ENCODE measurements at regions not wholly inside any gene's neighbourhood (a gene's known extent, or its start where the extent isn't known, plus 50 kb on each side); places are given as distances from the start of the nearest gene placed in this dataset.
"Not testable (repeated sequence)": the region's sequence is repeated elsewhere in the genome, so short reads cannot be mapped to it uniquely, and the experiment has no call there.

- DNase-seq (ENCODE audit: low read depth in 2 of 2) = no peak
Measured at GRCh38 chr18:22504251-22505030, 86.7 kb upstream of the CTAGE1 start.

DNA sequence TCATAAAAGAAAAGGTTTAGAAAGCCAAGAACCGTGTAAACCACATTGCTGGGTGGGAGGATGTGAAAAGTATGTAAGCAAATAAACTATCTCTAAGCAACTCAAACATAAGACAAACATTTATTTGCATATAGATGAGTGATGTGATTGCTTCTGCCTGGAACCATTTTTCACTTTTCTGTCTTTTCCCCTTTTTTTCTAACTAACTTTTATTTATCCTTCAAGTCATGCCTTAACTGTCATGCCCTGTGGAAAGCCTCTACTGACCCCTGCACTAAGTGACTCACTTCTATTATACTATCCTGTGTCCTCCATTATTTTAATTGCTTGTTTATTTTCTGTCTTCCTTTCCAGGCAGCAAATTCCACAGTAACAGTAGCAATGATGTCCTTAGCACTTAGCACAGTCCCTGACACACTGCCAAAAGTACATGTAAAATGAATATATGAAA lies 87.5 kb upstream of the CTAGE1 start:
- no peak for DNase-seq (ENCODE audit: low read depth in 2 of 2)

DNA sequence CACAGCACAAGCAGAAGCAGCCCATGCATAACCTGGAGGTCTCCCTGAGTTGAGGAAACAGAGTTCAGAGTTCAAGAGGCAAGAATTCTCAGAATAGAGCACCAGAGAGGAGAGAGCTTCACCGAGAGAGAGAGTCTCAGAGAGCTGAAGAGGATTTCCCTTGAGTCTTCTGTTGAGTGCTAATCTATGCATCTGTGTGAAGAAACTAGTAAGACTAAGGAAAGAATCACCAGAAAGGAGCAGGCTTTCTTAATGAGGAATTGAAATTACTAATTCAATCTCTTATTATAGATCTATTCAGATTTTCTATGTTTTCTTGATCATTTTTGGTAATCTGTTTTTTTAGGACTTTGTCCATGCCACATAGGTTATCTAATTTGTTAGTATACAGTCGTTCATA lies 89.3 kb upstream of the CTAGE1 start:
- DNase-seq (ENCODE audit: low read depth in 2 of 2) = no peak

DNA sequence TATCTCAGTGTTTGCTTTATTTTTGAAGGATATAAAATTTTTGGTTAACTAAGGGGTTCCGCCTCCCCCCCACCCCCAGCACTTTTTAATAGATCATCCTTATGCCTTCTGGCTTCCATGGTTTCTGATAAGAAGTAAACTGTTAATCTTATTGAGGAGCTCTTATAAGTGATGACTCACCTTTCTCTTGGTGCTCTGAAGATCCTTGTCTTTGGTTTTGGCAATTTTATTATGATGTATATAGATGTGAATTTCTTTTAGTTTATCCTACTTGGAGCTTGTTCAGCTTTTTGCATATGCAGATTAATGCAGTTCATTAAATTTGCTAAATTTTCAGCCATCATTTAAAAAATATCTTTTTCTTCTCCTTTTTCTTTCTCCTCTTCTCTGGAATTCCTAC lies 91.7 kb upstream of the CTAGE1 start:
- no peak for DNase-seq (ENCODE audit: low read depth in 2 of 2)

DNA sequence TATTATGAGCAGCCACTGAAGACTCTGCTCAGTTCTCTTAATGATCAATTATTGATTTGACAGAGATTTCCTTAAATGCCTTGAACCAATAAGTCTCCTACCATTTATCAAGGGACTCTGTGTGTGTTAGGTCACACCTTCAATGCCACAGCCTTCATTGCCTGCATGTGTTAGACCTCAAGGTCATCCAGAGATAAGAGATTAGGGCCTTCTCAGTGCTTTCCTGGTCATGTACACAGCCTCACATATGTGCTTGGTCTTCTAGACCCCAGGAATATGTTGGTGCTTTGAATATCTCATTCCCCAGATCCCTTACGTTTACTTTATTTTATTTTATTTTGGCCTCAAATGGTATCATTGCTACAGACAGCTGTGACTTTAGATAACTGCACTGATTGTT lies 93.0 kb upstream of the CTAGE1 start:
- no peak for DNase-seq (ENCODE audit: low read depth in 2 of 2)

GRCh38 chr18:22513721-22514481 lies 96.2 kb upstream of the CTAGE1 start:
- no peak for DNase-seq (ENCODE audit: low read depth in 2 of 2)

DNA sequence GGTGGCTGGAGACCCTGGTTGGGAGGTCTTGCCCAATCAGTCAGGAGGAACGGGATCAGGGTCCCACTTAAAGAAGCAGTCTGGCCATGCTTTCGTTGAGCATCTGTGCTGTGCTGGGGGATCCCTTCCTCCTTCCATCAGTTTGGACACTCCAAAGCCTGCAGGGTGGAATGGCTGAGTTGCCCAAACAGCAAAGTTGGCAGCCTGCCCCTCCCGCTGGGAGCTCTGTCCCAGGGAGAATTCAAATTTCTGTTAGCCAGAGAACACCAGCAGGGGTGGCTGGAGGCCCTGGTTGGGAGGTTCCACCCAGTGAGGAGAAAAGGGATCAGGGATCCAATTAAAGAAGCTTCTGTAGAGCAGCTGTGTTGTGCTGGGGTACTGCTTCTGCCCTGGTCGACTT lies 96.9 kb upstream of the CTAGE1 start:
- no peak for DNase-seq (ENCODE audit: low read depth in 2 of 2)

GRCh38 chr18:22515250-22515649 lies 97.5 kb upstream of the CTAGE1 start:
- DNase-seq (ENCODE audit: low read depth in 2 of 2) = no peak

- no peak for DNase-seq (ENCODE audit: low read depth in 2 of 2)
Measured at GRCh38 chr18:22517356-22517755, 99.6 kb upstream of the CTAGE1 start.

GRCh38 chr18:22521026-22521707 lies 103.5 kb upstream of the CTAGE1 start:
- DNase-seq (ENCODE audit: low read depth in 2 of 2) = no peak

GRCh38 chr18:22523481-22523880 lies 105.8 kb upstream of the CTAGE1 start:
- DNase-seq (ENCODE audit: low read depth in 2 of 2) = no peak

DNA sequence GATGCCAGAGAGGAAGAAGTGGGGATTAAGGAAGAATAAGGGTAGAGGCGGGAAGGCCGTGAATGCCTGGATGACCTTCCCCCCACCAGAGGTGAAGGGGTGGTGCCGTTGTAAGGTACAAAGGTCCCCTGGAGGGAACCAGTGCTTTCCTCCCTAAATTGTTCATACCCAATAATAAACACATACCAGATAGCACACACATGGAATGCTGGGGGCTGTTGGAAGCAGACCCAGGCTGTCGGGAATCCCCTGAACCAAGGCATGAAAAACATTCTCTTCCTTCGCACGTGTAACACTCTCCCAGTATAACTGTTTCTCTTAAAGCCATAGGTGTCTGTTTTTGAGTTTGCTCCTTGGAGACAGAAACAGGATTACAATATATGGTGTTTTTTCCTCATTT lies 107.1 kb upstream of the CTAGE1 start:
- DNase-seq (ENCODE audit: low read depth in 2 of 2) = no peak

DNA sequence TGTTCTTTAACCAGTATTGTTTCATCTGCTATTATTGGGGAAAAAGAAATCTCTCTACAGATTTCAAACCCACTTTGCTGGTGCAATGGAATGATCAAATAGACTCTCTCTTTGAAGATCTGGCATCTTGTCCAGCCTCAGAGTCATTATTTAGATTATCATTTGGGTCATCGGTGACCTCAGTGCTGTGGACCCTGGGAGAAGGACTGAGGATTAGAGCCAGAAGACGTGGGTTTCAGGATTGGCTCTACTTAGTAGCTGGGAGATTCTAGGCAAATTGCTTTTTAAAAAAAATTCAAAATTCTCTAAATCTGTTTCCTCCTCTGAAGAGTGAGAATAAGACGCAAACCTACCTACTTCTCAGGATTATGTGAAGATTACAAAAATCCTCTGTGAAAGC lies 107.6 kb upstream of the CTAGE1 start:
- DNase-seq (ENCODE audit: low read depth in 2 of 2) = no peak

DNA sequence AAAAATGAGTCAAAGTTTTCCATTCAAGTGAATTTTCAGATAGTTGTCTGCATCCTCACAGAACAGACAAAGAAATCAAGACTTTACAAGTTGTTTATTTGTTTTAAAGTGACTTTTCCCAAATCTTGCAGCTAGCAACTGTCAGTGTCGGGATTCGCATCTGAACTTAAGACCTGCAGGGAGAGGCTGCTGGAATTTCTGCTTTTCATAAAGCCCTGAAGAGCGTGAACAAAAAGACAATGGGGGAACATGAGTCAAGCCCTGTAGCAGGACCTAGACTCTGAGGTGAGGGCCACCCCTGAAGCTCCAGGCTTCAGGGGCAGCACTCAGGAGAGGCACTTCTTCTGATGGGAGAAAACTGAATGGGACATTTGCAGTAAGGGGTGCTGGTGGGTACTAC lies 108.2 kb upstream of the CTAGE1 start:
- no peak for DNase-seq (ENCODE audit: low read depth in 2 of 2)

GRCh38 chr18:22528291-22528690 lies 110.6 kb upstream of the CTAGE1 start:
- DNase-seq (ENCODE audit: low read depth in 2 of 2) = no peak

- not testable (repeated sequence) for DNase-seq (ENCODE audit: low read depth in 2 of 2)
Measured at GRCh38 chr18:22534706-22535105, 117.0 kb upstream of the CTAGE1 start.

GRCh38 chr18:22536558-22536957 lies 118.8 kb upstream of the CTAGE1 start:
- DNase-seq (ENCODE audit: low read depth in 2 of 2) = no peak

DNA sequence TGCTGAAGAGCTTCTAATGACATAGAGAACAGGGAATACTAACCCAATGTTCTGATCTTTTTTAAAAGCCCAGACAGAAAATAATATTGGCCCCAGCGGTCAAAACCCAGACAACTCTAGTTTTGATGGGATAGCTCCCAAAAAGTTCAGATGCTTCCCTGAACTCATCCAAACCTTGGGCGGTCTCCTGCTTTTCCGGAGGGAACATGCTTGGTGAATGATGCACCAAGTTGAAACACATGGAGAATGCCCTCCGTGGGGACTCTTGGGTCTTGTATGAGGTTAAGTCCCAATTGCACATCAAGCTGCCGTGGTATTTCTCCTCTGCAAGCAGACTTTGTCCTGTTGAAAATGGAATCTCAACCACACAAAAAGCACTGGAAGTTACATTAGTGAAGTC lies 120.7 kb upstream of the CTAGE1 start:
- no peak for DNase-seq (ENCODE audit: low read depth in 2 of 2)

GRCh38 chr18:22539051-22539765 lies 121.5 kb upstream of the CTAGE1 start:
- no peak for DNase-seq (ENCODE audit: low read depth in 2 of 2)

- no peak for DNase-seq (ENCODE audit: low read depth in 2 of 2)
Measured at GRCh38 chr18:22541232-22541631, 123.5 kb upstream of the CTAGE1 start.

- DNase-seq (ENCODE audit: low read depth in 2 of 2) = no peak
Measured at GRCh38 chr18:22542406-22542835, 124.7 kb upstream of the CTAGE1 start.

DNA sequence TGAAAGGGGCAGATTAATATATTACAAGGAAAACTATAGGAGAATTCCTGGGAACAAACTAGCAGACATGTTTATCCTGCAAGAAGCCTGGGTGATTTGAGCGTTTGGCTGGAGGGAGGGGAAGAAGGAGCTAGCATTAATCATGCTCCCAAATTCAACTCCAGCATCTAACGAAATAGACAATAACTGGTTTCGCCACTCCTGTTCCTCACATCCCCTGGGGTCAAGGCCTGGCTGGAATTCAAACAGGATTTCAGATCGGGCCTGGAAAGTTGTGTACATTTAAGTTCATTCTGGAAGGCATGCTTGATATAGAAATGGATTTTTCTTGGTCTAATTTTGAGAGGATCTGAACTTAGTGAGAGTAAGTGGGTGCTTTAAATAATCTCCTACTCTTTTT lies 126.1 kb upstream of the CTAGE1 start:
- DNase-seq (ENCODE audit: low read depth in 2 of 2) = no peak
